ENCODE measurements at regions not wholly inside any gene's neighbourhood (a gene's known extent, or its start where the extent isn't known, plus 50 kb on each side); places are given as distances from the start of the nearest gene placed in this dataset.

DNA sequence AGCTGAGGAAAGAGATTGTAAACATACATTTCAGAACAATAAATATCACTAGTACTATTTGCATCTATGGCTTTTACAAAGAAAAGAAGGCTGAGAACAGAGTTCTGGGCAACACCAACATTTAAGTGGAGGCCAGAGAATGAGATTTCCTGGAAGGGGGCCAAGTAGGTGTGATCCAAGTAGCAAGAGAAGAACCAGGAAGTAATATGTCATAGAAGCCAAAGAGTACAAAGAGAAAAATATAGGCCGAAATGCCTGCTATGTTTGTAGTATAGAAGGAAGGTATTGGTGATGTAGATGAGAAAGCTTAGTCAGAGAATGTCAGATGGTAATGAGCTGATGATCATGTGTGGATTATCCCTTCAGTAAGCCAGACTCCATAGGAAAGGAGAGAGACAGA is 94.5 kb downstream of the PERP start:
- H2AFZ ChIP-seq (ENCODE audit: low read depth, low read length) = no peak overlapping the region
- intact Hi-C loops (cut with micrococcal nuclease) = no loop called here

GRCh38 chr6:138013959-138014358 is 93.3 kb downstream of the PERP start:
- WGBS (ENCODE audit: insufficient coverage, low coverage, missing lambda C conversion rate) = 0% methylated on average over 1 of the region's 1 CpG
- Histone ChIP-seq H3K79me2 (ENCODE audit: control insufficient read depth, insufficient read depth, low read length) (no peaks in the 10 kb centered on the region), H3K4me2 (ENCODE audit: insufficient read depth, low read length) (no peak overlapping the region), H3K4me1 (replicated peaks in 1 of 2; ENCODE audit: control insufficient read depth in 2 of 2, insufficient read depth in 2 of 2, low read length in 2 of 2) (no peaks in the 10 kb centered on the region; a peak in 1 of 5 replicates), H3K9ac (ENCODE audit: insufficient read depth in 1 of 2, low read depth in 2 of 2, low read length in 2 of 2) (no peak overlapping the region), H3K9me3 (replicated peaks; ENCODE audit: control insufficient read depth, insufficient read depth, low read depth, low read length) (no peaks in the 10 kb centered on the region), H3K4me3 (no peak overlapping the region), H3K9me1 (ENCODE audit: control insufficient read depth, insufficient read depth, low read length) (no peaks in the 10 kb centered on the region), H2AFZ (ENCODE audit: low read depth, low read length) (no peak overlapping the region), H4K20me1 (replicated peaks; ENCODE audit: control insufficient read depth, insufficient read depth, low read length) (no peaks in the 10 kb centered on the region), H3K27ac (ENCODE audit: extremely low read depth, low read depth, low read length) (no peak overlapping the region), H3K27me3 (ENCODE audit: control insufficient read depth in 2 of 2, insufficient read depth in 2 of 2, low read length in 2 of 2) (peaks cover 0 to 6% of the 10 kb centered on the region in 2 experiments; a peak in 1 of 5 replicates), H3K36me3 (ENCODE audit: control insufficient read depth, insufficient read depth, low read length) (no peaks in the 10 kb centered on the region)
- DNase-seq (ENCODE audit: extremely low read depth in 1 of 4, low spot score in 3 of 4) (no peak), FAIRE-seq (no peak), ATAC-seq (no peak)
- BruUV-seq (replicated peaks) = no TSS peak
- ChIA-PET POLR2A (interaction anchor here (1.0 kb wide), 1 partner anchor 9 kb away, joined by 3 read pairs; no protein-coding TSS in a partner anchor), CTCF (ENCODE audit: low intra/inter-chr PET ratio) (no interaction called here)
- in situ Hi-C loops (cut with MboI) = no loop called here
- intact Hi-C loops (cut with micrococcal nuclease) = no loop called here
- no peak for TF ChIP-seq MYC (IDR thresholded peaks at IDR 0.05; ENCODE audit: low read depth, low read length)
- TF ChIP-seq MYC (CRISPR knock-in tag; IDR thresholded peaks at IDR 0.05; ENCODE audit: borderline replicate concordance, low read depth) = no peak
- TF ChIP-seq ZNF431 (CRISPR knock-in tag; IDR thresholded peaks at IDR 0.05) = no peak
- no peak for TF ChIP-seq NFRKB (IDR thresholded peaks at IDR 0.05; ENCODE audit: low read depth)
- TF ChIP-seq PHB2 (IDR thresholded peaks at IDR 0.05; ENCODE audit: low read depth) = no peak
- TF ChIP-seq CBX1 (IDR thresholded peaks at IDR 0.05; ENCODE audit: low read depth) = no peak
- TF ChIP-seq, protein P1, sequence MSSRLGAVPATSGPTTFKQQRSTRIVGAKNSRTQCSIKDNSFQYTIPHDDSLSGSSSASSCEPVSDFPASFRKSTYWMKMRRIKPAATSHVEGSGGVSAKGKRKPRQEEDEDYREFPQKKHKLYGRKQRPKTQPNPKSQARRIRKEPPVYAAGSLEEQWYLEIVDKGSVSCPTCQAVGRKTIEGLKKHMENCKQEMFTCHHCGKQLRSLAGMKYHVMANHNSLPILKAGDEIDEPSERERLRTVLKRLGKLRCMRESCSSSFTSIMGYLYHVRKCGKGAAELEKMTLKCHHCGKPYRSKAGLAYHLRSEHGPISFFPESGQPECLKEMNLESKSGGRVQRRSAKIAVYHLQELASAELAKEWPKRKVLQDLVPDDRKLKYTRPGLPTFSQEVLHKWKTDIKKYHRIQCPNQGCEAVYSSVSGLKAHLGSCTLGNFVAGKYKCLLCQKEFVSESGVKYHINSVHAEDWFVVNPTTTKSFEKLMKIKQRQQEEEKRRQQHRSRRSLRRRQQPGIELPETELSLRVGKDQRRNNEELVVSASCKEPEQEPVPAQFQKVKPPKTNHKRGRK (tag; IDR thresholded peaks at IDR 0.05) = no peak
- no peak for TF ChIP-seq ZNF146 (CRISPR knock-in tag; IDR thresholded peaks at IDR 0.05; ENCODE audit: unreplicated experiment)
- TF ChIP-seq NONO (IDR thresholded peaks at IDR 0.05; ENCODE audit: low read depth in 2 of 2, low read length in 1 of 2) = no peak
- no peak for TF ChIP-seq TCF7 (IDR thresholded peaks at IDR 0.05; ENCODE audit: borderline replicate concordance)
- TF ChIP-seq SIN3B (IDR thresholded peaks at IDR 0.05; ENCODE audit: low read depth) = no peak
- no peak for TF ChIP-seq SAP30 (IDR thresholded peaks at IDR 0.05; ENCODE audit: borderline replicate concordance, insufficient read depth, low read depth, low read length, poor library complexity, severe bottlenecking)

More for the DNA sequence above, 94.5 kb downstream of the PERP start:
- Histone ChIP-seq H3K4me2 (ENCODE audit: insufficient read depth, low read length) (no peak overlapping the region), H3K4me3 (no peak overlapping the region), H3K9ac (ENCODE audit: insufficient read depth in 1 of 2, low read depth in 2 of 2, low read length in 2 of 2) (no peak overlapping the region), H3K27me3 (ENCODE audit: control insufficient read depth in 2 of 2, insufficient read depth in 2 of 2, low read length in 2 of 2) (peaks cover 0 to 6% of the 10 kb centered on the region in 2 experiments; a peak in 1 of 5 replicates), H3K4me1 (replicated peaks in 1 of 2; ENCODE audit: control insufficient read depth in 2 of 2, insufficient read depth in 2 of 2, low read length in 2 of 2) (peaks cover 5 to 6% of the 10 kb centered on the region in 2 experiments; a peak in 2 of 5 replicates), H4K20me1 (replicated peaks; ENCODE audit: control insufficient read depth, insufficient read depth, low read length) (no peaks in the 10 kb centered on the region), H3K79me2 (ENCODE audit: control insufficient read depth, insufficient read depth, low read length) (no peaks in the 10 kb centered on the region), H3K27ac (ENCODE audit: extremely low read depth, low read depth, low read length) (no peak overlapping the region), H3K36me3 (ENCODE audit: control insufficient read depth, insufficient read depth, low read length) (no peaks in the 10 kb centered on the region), H3K9me3 (replicated peaks; ENCODE audit: control insufficient read depth, insufficient read depth, low read depth, low read length) (no peaks in the 10 kb centered on the region), H3K9me1 (ENCODE audit: control insufficient read depth, insufficient read depth, low read length) (no peaks in the 10 kb centered on the region)
- ChIA-PET CTCF (ENCODE audit: low intra/inter-chr PET ratio) (no interaction called here), POLR2A (interaction anchor here (0.6 to 1.0 kb wide), 3 partner anchors 11 to 295 kb away, joined by 3 to 4 read pairs (median 4); no protein-coding TSS in a partner anchor)
- no peak for DNase-seq (ENCODE audit: extremely low read depth in 1 of 4, low spot score in 3 of 4)
- no TSS peak for BruUV-seq (replicated peaks)
- in situ Hi-C loops (cut with MboI) = no loop called here
- 0% methylated on average over 1 of the region's 1 CpG for WGBS (ENCODE audit: insufficient coverage, low coverage, missing lambda C conversion rate)
- no peak for FAIRE-seq
- ATAC-seq = no peak
- TF ChIP-seq U2AF2 (optimal IDR thresholded peaks at IDR 0.05; ENCODE audit: low read depth, low read length) (no peak), NFIC (IDR thresholded peaks at IDR 0.05) (peak; percentile 71)

Measured in K562 (cell line).